Skin of body (tissue), 1 donor: ENCODE measurements at regions not wholly inside any gene's neighbourhood (a gene's known extent, or its start where the extent isn't known, plus 50 kb on each side); places are given as distances from the start of the nearest gene placed in this dataset.

ENCODE experiments used
- DNase-seq: peaks from one replicate; lab custom pipeline; 2025; lab: John Stamatoyannopoulos, UW

DNA sequence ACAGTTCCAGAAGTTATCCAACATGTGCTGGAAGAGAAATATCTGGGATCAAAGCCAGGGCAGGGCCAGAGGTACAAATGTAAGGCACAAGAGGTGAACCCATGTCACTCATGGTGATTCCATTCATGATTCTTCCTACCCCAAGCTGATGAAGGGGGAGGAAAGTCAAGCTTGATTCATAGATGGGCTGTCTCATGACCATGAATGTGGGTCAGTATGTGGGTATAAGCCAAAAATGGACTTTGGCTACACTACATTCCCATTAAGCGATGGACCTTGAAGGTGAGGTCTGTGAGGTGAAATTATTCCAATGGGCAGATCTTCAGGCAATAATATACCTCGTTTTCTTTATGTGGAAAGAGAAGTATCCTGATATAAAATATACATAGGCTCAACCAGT is 217.1 kb downstream of the BTG1 start:
- no peak for DNase-seq

DNA sequence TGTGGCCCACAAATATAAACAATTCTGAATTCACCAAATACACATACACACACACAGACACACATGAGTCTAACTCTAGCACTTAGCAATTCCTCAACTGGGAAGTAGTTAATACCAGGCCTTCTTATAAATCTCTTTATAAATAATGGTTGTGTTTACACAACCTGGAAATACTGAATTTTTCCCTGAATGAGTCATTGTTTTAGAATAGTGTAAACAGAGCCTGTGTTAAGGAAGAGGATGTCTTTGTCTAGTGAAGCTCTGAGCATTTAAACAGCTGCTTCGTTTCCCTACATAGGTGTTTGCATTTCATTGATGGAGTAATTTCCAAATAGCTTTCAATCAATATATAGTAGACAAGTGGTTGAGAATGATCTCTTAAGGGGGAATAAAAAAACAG is 218.8 kb downstream of the BTG1 start:
- DNase-seq: no peak

DNA sequence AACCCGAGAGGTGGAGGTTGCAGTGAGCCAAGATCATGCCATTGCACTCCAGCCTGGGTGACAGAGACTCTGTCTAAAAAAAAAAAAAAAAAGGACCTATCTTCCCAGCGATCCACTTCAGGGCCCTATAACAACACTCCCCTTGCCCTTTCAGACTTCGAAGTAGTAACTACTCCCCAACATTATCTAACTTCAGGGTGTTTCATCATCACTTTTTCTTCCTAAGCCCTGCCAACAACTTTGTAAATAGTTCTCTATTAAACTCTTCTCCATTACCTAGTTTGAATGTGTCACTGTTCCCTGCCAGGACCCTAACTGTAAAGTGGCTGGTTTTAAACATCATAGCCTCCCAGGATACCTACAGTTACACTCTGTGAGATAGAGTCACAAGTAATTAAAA is 220.8 kb downstream of the BTG1 start:
- DNase-seq: no peak

DNA sequence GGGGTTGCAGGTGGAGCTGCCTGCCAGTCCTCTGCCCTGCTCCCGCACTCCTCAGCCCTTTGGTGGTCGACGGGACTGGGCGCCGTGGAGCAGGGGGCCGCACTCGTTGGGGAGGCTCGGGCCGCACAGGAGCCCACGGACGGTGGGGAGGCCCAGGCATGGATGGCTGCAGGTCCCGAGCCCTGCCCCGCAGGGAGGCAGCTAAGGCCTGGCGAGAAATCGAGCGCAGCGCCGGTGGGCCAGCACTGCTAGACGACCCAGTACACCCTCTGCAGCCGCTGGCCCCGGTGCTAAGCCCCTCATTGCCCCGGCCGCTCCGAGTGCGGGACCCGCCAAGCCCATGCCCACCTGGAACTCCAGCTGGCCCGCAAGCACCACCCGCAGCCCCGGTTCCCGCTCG is 221.8 kb downstream of the BTG1 start:
- DNase-seq: no peak

DNA sequence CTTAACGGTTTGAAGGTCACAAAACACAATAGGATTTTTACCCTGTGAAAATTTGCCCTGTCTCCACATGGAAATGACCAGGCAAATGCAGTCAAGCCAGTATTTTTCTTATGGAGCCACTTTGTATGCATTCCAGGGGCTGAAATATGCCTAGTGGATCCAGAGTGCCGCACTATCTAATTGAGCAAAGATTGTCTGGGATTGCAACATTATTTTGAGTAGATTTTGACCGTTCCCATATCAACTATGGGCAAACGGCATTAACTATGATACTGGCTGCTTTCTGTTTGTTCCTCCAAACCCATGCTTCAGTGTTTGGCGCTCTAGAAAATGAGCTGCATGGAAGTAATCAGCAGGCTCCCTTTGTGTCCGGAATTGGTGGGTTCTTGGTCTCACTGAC is 223.0 kb downstream of the BTG1 start:
- no peak for DNase-seq

DNA sequence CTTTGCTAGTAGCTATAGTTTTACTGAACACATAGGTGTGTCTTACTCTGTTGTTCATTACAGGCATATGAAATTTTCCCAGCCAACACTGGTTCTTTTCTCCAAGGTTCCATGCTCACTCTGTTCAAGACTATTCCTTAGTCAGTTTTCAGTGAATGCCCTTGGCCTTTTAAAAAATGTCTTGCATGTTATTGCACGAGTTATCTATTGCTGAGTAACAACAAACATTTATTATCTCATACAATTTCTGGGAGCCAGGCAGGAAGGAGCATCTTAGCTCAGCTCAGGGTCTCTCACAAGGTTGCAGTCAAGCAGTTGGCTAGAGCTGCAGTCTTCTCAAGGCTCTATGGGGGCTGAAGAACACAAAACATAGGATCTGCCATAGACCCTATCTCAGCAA is 223.5 kb downstream of the BTG1 start:
- no peak for DNase-seq

DNA sequence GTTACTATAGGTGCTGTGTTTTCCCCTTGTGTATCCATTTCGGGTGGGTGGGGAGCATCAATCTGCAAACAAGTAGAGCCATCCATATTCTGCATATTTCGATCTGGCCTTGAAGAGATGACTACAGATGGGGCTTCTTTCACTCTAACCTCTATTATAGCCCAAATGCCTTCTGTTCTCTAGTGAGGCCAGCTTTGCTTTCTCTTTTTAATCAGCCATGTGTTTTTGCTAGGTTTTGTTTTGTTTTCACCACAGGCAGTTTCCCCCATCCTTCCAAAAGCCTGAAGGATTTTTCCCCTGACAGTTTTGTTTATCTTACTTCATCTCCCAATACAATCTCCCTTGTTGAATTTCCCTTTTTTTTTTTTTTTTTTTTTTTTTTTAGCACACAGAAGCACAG is 224.1 kb downstream of the BTG1 start:
- DNase-seq: no peak

DNA sequence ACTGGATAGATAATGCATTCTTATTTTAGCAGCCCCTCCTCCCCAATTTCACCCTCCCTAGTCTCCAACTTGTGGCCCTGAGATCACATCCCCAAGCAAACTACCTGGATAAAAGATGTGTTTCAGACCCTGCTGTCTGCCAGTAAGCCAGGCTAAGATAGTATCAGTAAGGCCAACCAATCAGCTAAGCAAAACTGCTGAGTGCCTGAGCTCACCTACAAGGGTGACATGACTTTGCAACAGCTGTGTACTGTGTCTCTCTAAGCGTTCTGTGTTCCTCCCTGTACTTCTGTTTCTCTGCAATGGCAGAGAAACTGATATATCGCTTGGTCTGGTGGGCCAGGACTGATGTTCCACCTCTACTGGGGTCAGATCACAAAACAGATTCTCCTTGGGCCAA is 224.9 kb downstream of the BTG1 start:
- DNase-seq: no peak

DNA sequence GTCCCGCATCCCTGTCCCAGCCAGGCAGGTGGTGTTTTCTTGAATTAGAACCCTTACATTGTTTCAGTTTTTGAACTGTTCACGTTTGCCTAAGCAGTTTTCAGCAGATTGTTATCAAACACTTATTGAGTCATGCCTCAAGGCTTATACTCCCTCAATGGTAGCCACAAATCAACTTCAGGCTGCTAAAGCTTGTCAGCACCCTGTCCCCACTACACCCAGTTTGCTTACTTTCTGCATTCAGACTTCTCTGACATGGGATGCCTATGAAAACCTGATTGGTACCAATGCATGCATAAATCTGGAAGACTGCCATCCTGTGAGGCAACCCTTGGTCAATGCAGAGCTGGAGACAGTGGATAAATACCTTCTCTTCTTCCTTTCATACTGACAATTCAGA is 225.4 kb downstream of the BTG1 start:
- DNase-seq: no peak

DNA sequence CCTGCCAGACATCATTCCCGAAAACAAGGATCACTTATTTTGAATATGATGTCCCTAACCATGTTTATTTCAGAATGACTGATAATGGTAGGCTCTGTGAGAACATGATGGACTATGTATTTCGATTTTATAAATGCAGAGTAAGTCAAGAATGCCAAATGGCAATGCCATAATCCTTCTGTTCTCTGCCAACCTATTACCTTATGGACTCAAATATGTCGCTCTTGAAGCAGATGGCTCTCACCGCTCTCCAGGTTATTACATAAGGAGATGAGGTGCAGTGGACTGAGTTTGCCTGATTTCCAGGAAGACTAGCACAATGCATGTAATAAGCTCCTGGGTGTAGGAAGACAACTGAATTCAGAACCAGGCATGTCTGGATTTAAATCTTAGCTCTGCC is 227.2 kb downstream of the BTG1 start:
- DNase-seq: no peak

DNA sequence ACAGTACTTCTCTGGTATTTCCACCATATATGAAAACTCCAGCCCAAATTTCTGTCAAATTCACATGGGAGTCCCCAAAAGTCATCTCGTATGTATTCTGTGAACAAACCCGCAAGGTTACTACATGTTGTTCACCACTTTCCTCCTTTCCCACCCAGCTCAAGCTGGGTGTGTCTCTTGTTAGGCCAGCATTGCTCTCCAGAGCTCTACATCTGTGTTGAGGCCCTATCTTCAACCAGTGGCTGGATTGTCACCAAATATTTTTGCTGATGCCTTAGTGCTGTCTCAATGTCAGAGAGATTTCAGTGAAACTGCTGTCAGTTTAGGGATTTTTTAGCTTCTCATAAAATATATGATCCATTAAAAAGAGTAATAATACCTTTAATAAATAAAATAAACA is 230.9 kb downstream of the BTG1 start:
- DNase-seq: no peak

DNA sequence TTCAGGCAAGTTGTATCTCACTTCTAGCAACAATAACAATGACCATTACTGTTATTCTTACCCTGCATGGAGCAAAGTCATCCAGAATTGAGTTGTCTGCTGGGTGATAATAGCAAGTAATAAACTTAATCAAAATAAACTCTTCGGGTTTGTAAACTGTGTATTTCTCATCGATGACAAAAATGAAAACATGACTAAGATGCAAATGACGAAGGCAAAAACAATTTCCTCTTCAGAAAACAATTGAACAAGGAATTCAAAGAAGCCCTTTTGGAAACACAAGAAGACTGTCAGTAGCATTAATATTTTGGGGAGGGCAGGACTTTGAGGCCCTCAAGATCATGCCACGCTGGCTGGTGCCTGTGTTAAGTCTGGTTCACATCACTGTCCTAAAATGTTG is 232.0 kb downstream of the BTG1 start:
- DNase-seq: no peak

DNA sequence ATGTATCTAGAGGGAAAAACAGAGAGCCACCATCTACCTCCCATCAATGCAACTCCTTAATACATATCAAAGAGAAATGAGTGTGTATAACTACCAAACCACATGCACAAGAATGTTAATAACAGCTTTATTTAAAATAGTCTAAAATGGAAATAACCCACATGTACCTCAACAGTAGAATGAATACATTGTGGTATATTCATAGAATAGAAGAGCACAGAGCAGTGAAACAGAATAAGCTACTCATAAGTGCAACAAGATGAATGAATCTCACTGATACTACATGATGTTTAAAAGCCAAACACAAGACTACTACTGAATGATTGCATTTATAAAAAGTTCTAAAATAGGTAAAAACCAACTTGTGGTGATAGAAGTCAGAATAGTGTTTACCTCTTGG is 232.5 kb downstream of the BTG1 start:
- no peak for DNase-seq

DNA sequence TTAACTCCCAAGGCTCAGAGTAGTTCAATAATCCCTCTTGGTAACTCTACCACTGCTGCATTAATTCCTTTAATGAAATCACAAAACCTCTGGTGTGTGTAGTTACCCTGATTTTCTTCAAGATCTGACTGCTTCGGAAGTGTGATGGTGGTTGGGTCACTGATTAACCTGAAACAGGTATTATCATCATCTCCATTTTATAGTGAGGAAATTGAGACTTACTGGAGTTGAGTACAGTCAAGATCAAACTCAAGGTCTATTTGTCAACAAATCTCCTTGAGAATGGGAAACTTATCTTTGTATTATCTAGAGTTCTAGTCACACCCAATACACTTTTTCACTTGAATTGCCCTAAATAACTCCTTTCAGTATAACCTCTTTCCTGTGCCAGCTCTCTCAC is 233.5 kb downstream of the BTG1 start:
- no peak for DNase-seq

DNA sequence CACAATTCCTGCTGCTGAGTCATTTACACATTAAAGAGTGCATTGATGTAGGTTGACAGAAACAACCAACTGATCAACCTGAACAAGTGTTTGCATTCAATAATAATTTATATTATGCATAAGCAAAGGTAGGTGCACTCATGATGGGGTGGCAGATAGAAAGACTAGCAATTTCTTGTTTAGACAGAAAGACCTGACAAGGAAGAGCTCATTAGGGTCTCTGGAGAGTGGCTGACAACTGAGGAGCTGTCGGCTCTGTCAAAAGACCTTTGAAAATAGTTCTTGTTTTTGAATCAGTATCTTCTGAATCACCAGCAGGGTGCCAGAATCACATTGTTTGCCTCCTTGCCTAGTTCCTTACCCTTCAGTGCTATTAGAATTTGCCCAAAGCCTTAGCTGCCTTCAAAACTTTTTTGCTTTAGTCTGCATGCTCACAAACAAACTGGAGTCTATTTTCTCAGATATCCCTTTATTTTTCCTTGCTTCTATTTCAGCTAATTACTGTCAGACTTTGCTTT is 234.7 kb downstream of the BTG1 start:
- DNase-seq: no peak

DNA sequence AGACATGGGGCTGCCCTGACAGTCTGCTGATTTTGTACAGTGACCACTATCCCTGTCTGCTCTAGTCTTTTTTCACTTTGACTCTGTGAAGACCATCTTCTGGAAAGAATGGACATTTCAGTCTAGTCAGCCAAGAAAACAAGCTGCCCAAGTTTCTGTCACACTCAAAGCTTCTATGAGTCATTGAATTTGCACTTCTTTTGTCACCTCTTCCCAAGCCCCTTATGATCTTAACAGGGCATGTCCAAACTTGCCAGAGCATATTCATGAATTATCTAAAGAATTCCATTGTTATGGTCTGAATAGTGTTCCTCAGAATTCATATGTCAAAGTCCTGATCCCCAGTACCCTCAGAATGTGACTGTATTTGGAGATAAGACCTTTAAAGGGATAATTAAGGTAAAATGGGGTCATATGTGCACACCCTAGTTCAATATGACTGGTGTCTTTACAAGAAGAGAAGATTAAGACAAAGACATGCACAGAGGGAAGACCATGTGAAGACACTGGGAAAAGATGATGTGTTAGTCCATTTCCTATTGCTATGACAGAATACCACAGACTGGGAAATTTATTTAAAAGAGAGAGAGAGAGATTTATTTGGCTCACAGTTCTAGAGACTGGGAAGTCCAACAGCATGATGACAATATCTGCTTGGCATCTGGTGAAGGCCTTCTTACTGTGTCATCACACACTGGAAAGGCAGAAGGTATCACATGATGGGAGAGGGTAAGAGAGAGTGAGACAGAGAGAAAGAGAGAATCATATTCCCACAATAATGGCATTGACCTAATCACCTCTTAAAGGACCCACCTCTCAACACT is 242.6 kb downstream of the BTG1 start:
- DNase-seq: no peak

DNA sequence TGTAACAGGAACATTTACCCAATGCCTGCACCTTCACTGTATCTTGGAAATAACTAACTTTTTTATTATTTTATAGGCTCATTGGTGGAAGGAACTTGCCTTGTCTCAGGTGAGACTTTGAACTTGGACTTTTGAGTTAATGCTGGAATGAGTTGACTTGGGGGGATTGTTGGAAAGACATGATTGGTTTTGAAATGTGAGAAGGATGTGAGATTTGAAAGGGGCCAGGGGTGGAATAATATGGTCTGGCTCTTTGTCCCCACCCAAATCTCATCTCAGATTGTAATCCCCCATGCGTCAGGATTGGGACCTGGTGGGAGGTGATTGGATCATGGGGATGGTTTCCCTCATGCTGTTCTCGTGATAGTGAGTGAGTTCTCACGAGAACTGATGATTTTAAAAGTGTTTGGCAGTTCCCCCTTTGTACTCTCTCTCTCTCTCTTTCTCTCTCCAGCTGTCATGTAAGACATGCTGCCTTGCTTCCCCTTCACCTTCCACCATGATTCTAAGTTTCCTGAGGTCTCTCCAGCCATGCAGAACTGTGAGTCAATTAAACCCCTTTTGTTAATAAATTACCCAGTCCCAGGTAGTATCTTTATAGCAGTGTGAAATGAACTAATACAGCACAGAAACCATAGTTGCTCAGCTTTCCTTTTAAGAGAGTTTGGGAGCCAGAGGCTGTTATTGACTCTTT is 244.1 kb downstream of the BTG1 start:
- DNase-seq: no peak

DNA sequence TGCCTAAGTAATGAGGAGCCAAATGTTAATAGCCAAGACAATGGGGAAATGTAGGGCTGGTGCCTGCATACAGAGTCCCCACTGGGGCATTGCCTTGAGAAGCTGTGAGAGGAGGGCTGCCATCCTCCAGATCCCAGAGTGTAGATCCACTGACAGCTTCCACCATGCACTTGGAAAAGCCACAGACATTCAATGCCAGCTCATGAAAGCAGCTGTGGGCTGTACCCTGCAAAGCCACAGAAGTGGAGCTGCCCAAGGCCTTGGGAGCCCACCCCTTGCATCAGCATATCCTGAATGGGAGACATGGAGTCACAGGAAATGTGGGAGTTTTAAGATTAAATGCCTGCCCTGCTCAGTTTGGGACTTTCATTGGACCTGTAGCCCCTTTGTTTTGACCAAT is 244.7 kb downstream of the BTG1 start:
- no peak for DNase-seq

DNA sequence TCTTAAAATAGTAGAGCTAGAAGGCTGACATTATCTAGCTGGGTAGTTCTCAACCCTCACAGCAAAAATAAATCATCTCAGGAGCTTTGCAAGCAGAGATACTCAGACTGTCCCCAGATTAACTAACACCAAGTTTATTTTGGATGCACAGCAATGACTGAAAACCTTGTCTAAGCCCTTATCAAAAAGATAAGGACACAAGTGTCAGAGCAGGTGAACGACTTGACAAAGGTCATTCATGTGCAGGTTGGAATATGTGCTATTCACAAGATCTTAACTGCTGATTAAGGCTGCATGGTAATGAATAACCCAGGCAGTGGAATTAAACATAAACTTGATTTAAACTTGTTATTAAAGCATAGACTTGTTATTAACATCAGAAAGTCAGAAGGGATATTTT is 246.6 kb downstream of the BTG1 start:
- DNase-seq: no peak

DNA sequence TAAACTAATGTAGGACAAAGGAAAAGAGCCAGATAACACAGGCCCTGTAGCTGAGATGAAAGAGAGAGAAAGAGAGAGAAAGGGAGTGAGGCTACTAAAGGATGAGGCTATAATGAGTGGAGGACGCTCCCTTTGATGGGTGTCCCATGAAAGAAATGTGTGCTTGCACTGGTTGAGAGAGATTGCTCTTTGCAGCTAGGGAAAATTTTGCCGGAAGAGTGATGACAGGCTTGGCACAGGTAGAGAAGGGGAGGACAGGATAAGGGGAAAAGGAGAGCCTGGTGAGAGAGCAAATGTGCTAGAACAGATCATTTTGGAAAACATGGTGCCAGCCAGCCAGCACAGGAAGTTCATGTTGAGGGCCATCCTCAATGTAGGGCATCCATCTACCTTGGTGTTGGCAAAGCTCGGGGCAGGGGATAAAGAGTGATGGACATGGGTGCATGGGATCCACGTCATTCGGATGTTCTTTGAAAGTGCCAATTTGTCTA is 248.6 kb downstream of the BTG1 start:
- no peak for DNase-seq

DNA sequence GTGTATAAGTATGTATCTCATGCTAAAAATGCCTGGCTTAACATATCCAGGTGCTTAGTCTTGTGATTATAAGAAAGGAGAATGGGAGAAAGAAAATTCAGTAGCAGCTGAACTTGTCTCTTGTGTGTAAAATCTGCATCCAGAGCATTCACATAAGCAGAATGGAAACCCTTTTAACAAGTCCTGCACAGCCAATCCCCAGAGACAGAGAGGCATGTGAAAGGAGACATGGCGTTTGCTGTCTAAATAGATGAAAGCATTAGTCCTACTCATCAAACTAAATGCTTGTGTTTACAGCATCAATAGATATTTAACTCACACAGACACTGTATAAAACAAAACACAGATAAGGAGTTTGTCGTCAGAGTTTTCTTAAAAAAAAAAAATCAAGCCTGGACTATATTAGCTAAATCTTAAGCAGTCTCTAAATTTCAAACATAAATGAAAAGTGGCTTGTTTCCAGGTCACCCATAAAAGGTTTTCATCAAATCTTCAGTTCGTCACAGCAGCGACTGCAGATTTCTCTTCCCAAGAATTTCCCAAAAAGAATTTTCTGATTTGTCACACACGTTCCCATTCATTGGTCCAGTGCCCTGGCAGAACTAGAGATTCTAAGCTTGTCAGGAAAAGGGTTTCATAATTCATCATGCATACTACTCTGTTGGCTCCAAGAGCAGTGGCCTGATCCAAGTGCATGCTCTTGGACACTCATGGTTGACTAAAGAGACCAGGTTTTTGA is 249.2 kb downstream of the BTG1 start:
- DNase-seq: peak; percentile 74

DNA sequence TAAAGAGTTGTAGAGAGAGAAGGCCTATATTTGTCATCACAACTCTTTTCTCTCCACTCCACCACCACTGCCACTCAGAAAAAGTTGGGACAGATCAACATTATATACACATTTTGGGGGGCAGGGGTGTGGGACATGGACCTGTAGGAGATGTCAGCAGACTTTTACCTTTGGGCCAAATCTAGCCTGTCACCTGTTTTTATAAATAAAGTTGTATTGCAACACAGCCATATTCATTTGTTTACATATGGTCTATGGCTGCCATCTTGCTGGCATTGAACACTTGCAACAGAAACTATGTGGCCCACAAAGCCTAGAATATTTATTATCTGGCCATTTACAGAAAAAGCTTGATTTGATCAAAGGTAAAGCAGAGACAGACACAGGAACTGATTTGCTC is 250.7 kb downstream of the BTG1 start:
- no peak for DNase-seq
